B cell (primary cell): ENCODE measurements at regions not wholly inside any gene's neighbourhood (a gene's known extent, or its start where the extent isn't known, plus 50 kb on each side); places are given as distances from the start of the nearest gene placed in this dataset.

Experiments
- CTCF ChIP-seq: fragments of 200-600 bp; IDR thresholded peaks from one replicate; pipeline ENCODE4 v1.8.0; 2022; ENCODE audit warnings: antibody characterized with exemption, mild to moderate bottlenecking
- EZH2 ChIP-seq: IDR thresholded peaks from 2 replicates; pipeline ENCODE4 v1.6.1; 2012; ENCODE audit warnings: borderline replicate concordance, low read depth, mild to moderate bottlenecking, moderate library complexity, low read length; ENCODE audit not compliant: insufficient read depth, poor library complexity, severe bottlenecking

- TF ChIP-seq CTCF (no peak), EZH2 (no peak)
Measured at GRCh38 chr14:54310851-54311228, 86.0 kb upstream of the CDKN3 start.
